Heart right ventricle (tissue), 16 donors: ENCODE measurements at regions not wholly inside any gene's neighbourhood (a gene's known extent, or its start where the extent isn't known, plus 50 kb on each side); places are given as distances from the start of the nearest gene placed in this dataset.

Experiments
- ATAC-seq, 8 donors: fragments of 200-7000 bp; cut with Tn5 transposase; one replicate each; pipeline ENCODE4 v1.9.1; 2020; ENCODE audit warnings: mild to moderate bottlenecking in 8 of 8, moderate library complexity in 8 of 8, moderate number of reproducible peaks in 1 of 8
- DNase-seq, 2 donors: peaks; one replicate each; pipeline ENCODE4 v3.0.0-alpha.2; 2020
- H3K27ac ChIP-seq, 10 donors: fragments of 200-600 bp; sonication (generic) in 2 of 10; one replicate each; pipeline versions ENCODE4 v1.5.0 to v1.8.0; 2020 to 2022; ENCODE audit warnings: mild to moderate bottlenecking in 3 of 10
- H3K27me3 ChIP-seq, 7 donors: fragments of 200-600 bp; one replicate each; pipeline ENCODE4 v1.8.0; 2021 to 2022; ENCODE audit warnings: mild to moderate bottlenecking in 2 of 7
- H3K36me3 ChIP-seq, 9 donors: fragments of 200-600 bp; sonication (generic) in 1 of 9; one replicate each; pipeline versions ENCODE4 v1.5.0 to v1.8.0; 2020 to 2022; ENCODE audit warnings: mild to moderate bottlenecking in 2 of 9
- H3K4me1 ChIP-seq, 9 donors: fragments of 200-600 bp; sonication (generic) in 1 of 9; one replicate each; pipeline versions ENCODE4 v1.5.0 to v1.8.0; 2020 to 2022; ENCODE audit warnings: mild to moderate bottlenecking in 4 of 9
- H3K4me3 ChIP-seq, 10 donors: fragments of 200-600 bp; sonication (generic) in 2 of 10; one replicate each; pipeline versions ENCODE4 v1.5.0 to v1.8.0; 2020 to 2022; ENCODE audit warnings: mild to moderate bottlenecking in 7 of 10, moderate library complexity in 2 of 10
- H3K9me3 ChIP-seq, 11 donors: fragments of 200-600 bp in 10 of 11; sonication (generic) in 2 of 11; one replicate each; pipeline versions ENCODE4 v1.5.0 to v1.8.0; 2013 to 2022; ENCODE audit warnings: mild to moderate bottlenecking in 2 of 11, control low read depth in 1 of 11, moderate library complexity in 1 of 11
- WGBS, 2 donors: extraction: QIAGEN DNeasy Blood & Tissue Kit; methylation state at CpG; one replicate each; pipeline ENCODE4 v1.1.7; 2013; ENCODE audit warnings: inconsistent platforms in 1 of 2; 5-methylcytosine and 5-hydroxymethylcytosine counted together
- intact Hi-C, 10 donors: fragments of 100-400 bp; cut with DNase I; formaldehyde crosslinking; loops; one replicate each; pipeline versions ENCODE4 v1.11.1 to v1.14.2; 2022
- TF ChIP-seq, protein P1 (sequence below), 9 donors: fragments of 200-600 bp; sonication (generic) in 2 of 9; IDR thresholded peaks; one replicate each; pipeline versions ENCODE4 v1.5.0 to v1.8.0; 2021 to 2022; ENCODE audit warnings: antibody characterized with exemption in 9 of 9, mild to moderate bottlenecking in 5 of 9, moderate library complexity in 1 of 9
- donor health status: Arrhythmogenic right ventricular cardiomyopathy.
- donor health status: ischemic (EF 13 %, LVEDD 7.1; RV severe dilation, severe dysfunction).
- donor health status: healthy with polysubstance abuse.
- donor health status: DM: no; HTN: yes; CAD: no.
- donor health status: DM: no; HTN: no; CAD: no.
- donor health status: ischemic (EF 25% LVEDD 6.9; RV normal size, moderate dysfunction).
- donor health status: ischemic (EF 25% LVEDD 5.7; RV mildly dilated, moderate dysfunction).
- donor health status: healthy.
- donor health status: DM: yes; HTN: yes; CAD: no.
- donor health status: Ischemic cardiomyopathy.
- donor health status: ischemic (EF 35%, LVEDD 5.7; RV mildly dilated, moderate dysfunction).
- donor health status: nonischemic (EF 11% LVEDD 7.7; RV severe dilation, severe dysfunction).
- donor health status: DM: yes; HTN: yes; CAD: no.
- donor health status: PGD.
- donor health status: ischemic (EF 29% LVEDD 5.4; RV normal size, mild dysfunction).
- donor health status: nonischemic (EF 23%, LVEDD 6.1; RV moderate dilation, normal function).

DNA sequence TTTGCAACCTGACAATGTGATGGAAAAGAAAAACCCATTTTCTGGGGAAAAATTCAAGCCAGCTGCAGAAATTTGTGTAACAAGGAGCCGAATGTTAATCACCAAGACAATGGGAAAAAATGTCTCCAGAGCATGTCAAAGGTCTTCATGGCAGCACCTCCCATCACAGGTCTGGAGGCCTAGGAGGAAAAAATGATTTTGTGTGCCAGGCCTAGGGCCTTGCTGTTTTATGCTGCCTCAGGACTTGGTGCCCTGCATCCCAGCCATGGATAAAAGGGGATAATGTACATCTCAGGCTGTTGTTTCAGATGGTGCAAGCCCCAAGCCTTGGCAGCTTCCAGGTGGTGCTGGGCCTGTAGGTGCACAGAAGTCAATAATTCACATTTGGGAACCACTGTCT, 747.7 kb downstream of the C6orf118 start:
- ATAC-seq: no peak
- WGBS, 2 donors: 83 to 85% methylated on average over 1 of the region's 1 CpG
- intact Hi-C loops: no loop called here

DNA sequence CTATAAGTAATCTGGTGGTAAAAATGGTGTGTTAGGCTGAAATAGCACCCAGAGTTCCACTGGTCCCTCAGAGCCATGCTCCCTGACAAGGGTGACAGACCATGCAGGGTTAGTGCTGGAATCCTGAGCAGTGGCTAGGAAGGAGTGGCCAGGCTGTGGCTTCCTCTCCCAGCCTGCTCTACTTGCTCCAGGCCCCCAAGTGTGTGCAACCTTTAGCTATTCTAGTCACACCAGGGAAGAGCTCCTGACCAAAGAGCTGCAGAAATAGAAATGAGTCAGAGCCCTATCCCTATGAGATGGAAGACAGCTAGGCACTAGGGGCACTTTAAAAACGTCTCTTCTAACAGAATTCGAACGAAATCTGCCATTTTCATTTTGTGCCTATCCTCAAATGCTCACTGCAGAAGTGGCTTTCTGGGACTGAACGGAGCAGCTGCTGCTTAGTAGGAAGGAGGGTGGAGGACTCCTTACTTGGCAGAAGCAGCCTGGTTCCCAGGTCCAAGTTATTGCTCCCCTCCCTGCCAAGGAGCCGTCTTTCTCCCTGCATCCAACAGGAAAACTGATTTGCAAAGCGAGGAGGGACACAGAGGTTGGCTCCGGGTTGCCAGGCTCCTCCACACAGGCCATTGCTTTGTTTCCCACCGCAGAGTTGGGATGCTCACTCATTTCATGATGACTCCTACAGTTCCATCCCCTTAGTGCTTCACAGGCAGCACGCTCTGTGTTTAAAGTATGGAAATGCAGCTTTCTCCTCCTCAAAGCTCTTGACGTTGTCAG, 754.5 kb downstream of the C6orf118 start:
- DNase-seq (peak in 1 of 2 donors; percentile 31), ATAC-seq (peak; percentile 46 to 96 (median 86))
- TF ChIP-seq, protein P1, sequence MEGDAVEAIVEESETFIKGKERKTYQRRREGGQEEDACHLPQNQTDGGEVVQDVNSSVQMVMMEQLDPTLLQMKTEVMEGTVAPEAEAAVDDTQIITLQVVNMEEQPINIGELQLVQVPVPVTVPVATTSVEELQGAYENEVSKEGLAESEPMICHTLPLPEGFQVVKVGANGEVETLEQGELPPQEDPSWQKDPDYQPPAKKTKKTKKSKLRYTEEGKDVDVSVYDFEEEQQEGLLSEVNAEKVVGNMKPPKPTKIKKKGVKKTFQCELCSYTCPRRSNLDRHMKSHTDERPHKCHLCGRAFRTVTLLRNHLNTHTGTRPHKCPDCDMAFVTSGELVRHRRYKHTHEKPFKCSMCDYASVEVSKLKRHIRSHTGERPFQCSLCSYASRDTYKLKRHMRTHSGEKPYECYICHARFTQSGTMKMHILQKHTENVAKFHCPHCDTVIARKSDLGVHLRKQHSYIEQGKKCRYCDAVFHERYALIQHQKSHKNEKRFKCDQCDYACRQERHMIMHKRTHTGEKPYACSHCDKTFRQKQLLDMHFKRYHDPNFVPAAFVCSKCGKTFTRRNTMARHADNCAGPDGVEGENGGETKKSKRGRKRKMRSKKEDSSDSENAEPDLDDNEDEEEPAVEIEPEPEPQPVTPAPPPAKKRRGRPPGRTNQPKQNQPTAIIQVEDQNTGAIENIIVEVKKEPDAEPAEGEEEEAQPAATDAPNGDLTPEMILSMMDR (IDR thresholded peaks at IDR 0.05): no peak
- intact Hi-C loops: no loop called here
- no peak overlapping the region for H3K4me3 ChIP-seq
- H3K9me3 ChIP-seq: peaks cover 0 to 7% (median 0%) of the 10 kb centered on the region in 11 donors
- 65 to 74% methylated on average over 10 of the region's 10 CpGs for WGBS, 2 donors
- no peaks in the 10 kb centered on the region for H3K36me3 ChIP-seq
- H3K4me1 ChIP-seq: peaks cover 0 to 15% (median 0%) of the 10 kb centered on the region in 9 donors
- H3K27ac ChIP-seq: peak overlapping the region in 2 of 10 donors; percentile 36 to 42
- H3K27me3 ChIP-seq: no peaks in the 10 kb centered on the region

More for the DNA sequence above, 747.7 kb downstream of the C6orf118 start:
- H3K36me3 ChIP-seq: no peaks in the 10 kb centered on the region
- no peak overlapping the region for H3K27ac ChIP-seq
- TF ChIP-seq, protein P1 (IDR thresholded peaks at IDR 0.05): no peak
- no peak for DNase-seq
- peaks cover 0 to 12% (median 4%) of the 10 kb centered on the region in 9 donors for H3K4me1 ChIP-seq
- H3K9me3 ChIP-seq: peaks cover 0 to 29% (median 2%) of the 10 kb centered on the region in 11 donors
- no peaks in the 10 kb centered on the region for H3K27me3 ChIP-seq
- H3K4me3 ChIP-seq: no peak overlapping the region

DNA sequence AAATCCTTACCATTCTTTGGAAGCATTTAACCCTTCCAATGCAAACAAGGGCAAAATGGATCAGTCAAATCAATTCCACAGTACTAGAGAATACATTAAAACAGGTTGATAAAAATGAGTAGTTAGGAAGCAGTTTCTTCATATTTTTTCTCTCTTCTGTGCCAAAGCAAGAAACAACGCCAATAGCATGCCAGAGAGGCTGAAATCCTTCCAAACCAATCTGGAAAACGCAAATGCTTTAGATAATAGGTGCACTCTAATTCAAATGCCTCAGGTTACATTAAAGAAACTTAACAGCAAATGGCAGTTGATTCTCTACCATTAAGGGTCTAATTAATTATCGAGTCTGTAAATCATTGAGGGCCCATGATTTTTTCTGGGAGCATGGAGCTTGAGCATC, 755.2 kb downstream of the C6orf118 start:
- Histone ChIP-seq H3K27ac (no peak overlapping the region), H3K4me1 (peaks cover 0 to 15% (median 0%) of the 10 kb centered on the region in 9 donors), H3K4me3 (no peak overlapping the region), H3K9me3 (peaks cover 0 to under 1% (median 0%) of the 10 kb centered on the region in 11 donors), H3K27me3 (no peaks in the 10 kb centered on the region), H3K36me3 (no peaks in the 10 kb centered on the region)
- intact Hi-C loops: no loop called here
- TF ChIP-seq, protein P1 (IDR thresholded peaks at IDR 0.05): no peak
- DNase-seq: no peak
- no peak for ATAC-seq
- WGBS, 2 donors: 85 to 92% methylated on average over 3 of the region's 3 CpGs

DNA sequence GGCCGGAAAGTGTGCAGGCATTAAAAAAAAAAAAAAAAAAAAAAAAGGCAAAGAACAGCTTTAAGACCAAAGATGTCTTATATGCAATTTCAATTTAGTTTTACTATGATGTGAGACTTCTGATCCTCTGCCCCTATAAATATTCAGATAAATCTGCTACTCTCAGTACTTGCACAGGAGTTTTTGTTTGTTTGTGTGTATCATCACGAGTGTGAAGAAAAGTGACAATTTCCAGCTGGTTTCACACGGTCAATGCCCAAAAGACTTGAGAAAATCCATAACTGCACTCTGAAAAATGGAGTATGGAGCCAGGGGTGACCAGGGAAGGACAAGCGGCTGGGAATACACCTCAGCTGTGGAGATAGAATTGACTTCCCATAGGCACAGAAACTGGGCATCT, 757.7 kb downstream of the C6orf118 start:
- Histone ChIP-seq H3K4me3 (no peak overlapping the region), H3K27me3 (no peaks in the 10 kb centered on the region), H3K9me3 (no peaks in the 10 kb centered on the region), H3K36me3 (no peaks in the 10 kb centered on the region), H3K27ac (no peak overlapping the region), H3K4me1 (peaks cover 0 to 15% (median 0%) of the 10 kb centered on the region in 9 donors)
- TF ChIP-seq, protein P1 (IDR thresholded peaks at IDR 0.05): no peak
- ATAC-seq: no peak
- no peak for DNase-seq
- 81% methylated on average over 4 of the region's 4 CpGs for WGBS, 2 donors
- intact Hi-C loops: no loop called here
